Epithelial cell of esophagus (primary cell): ENCODE measurements at regions not wholly inside any gene's neighbourhood (a gene's known extent, or its start where the extent isn't known, plus 50 kb on each side); places are given as distances from the start of the nearest gene placed in this dataset.

Experiments
- DNase-seq: peaks from one replicate; pipeline ENCODE4 v3.0.0; 2010; ENCODE audit warnings: low read depth
- H3K4me3 ChIP-seq: 2 replicates; pipeline ENCODE4 v1.5.1; 2011; ENCODE audit warnings: mild to moderate bottlenecking, low read length, control low read depth
- CTCF ChIP-seq: IDR thresholded peaks from 2 replicates; pipeline ENCODE4 v1.5.1; 2011; ENCODE audit warnings: low read depth, mild to moderate bottlenecking, low read length, control low read depth, inconsistent platforms; ENCODE audit not compliant: insufficient read depth; ENCODE audit errors: missing control alignments

- no peak for TF ChIP-seq CTCF
- DNase-seq = peak; percentile 78
- no peak overlapping the region for H3K4me3 ChIP-seq
These were observed 400.8 kb upstream of the PROK2 start for GRCh38 chr3:72185549-72186399.

DNA sequence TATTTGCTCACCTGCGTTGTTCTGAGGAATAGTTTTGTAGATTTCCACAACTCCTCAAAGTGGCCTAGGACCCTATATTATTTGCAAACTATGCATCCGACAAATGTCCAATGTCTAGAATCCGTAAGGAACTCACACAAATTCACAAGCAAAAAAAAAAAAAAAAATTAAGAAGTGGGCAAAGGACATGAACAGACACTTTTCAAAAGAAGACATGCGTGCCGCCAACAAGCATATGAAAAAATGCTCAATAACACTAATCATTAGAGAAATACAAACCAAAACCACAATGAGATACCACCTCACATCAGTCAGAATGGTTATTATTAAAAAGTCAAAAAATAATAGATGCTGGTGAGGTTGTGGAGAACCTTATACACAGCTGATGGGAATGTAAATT lies 398.5 kb upstream of the PROK2 start:
- H3K4me3 ChIP-seq = no peak overlapping the region
- DNase-seq = no peak

DNA sequence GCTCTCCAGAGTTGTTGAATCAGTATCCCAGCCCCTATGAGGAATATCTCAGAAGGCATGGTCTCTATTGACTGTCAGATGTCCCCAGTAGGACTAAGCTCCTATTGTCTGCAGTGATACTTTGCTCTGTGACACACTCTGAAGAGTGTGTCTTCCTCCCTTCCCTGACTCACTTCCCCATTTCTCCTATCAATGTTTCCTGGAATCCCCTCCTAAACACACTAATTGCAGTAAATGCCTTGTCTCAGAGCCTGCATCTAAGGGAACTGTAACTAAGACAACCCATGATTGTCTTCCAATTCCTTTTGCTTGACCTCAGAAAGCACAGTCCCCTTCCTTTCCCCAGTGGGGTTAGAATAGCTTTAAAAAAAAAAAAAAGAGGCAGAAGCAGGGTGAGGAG lies 397.3 kb upstream of the PROK2 start:
- DNase-seq = no peak
- no peak overlapping the region for H3K4me3 ChIP-seq
- no peak for TF ChIP-seq CTCF

More for the DNA sequence above, 398.5 kb upstream of the PROK2 start:
- TF ChIP-seq CTCF = no peak

- H3K4me3 ChIP-seq = no peak overlapping the region
- DNase-seq = no peak
- no peak for TF ChIP-seq CTCF
These were observed 396.3 kb upstream of the PROK2 start for GRCh38 chr3:72181251-72181650.

DNA sequence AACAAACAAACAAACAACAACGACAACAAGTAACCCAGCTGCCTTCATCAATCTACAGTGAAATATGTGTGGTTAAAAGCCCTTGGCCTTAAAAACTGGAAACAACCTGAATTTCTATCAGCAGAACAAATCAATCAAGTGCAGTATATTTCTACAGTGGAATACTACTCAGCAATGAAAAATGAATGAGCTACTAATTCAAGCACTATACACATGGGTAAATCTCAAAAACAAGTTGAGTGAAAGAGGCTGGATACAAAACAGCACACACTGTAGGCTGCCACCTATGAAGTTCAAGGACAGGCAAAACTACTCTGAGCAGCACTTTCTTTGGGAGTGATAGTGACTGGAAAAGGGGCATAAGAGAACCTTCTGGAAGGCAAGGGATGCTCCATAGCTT lies 395.5 kb upstream of the PROK2 start:
- TF ChIP-seq CTCF = no peak
- H3K4me3 ChIP-seq = no peak overlapping the region
- DNase-seq = no peak

DNA sequence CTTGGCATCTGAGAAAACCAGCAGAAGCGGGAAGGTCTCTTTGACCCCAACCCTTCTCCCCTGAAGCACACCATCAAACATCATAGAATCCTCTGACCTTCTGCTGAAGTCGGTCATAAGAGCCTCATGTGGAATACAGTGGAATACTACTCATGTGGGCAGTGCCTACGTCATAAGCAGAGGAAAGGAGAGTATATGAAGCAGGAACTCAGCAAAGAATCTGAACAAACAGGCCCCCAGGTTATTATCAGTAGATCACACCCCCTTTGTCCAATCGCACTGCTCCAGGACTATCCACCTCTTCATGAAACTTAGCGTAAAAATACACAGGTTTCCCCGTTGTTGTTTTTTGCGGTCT lies 394.1 kb upstream of the PROK2 start:
- DNase-seq = no peak
- no peak for TF ChIP-seq CTCF
- H3K4me3 ChIP-seq = no peak overlapping the region
